Calu3 (cell line): ENCODE measurements at regions not wholly inside any gene's neighbourhood (a gene's known extent, or its start where the extent isn't known, plus 50 kb on each side); places are given as distances from the start of the nearest gene placed in this dataset.

Source experiments
- BruUV-seq: library from RNA; stranded (reverse); fragments of 400-500 nt; replicated peaks from 2 replicates; lab custom pipeline; 2021; lab: Mats Ljungman, UMichigan
- CTCF ChIA-PET: fragments of 300-600 bp; sonication (Branson Sonifier 250); formaldehyde crosslinking; loops from one replicate; lab custom pipeline; 2022; ENCODE audit warnings: antibody characterized with exemption; lab: Charles Lee
- DNase-seq: peaks from one replicate; pipeline ENCODE4 v3.0.0; 2022
- H3K27ac Mint-ChIP-seq: one replicate; pipeline ENCODE4 v1.8.0; 2022; ENCODE audit warnings: mixed read lengths; ENCODE audit not compliant: unreplicated experiment
- H3K27me3 Mint-ChIP-seq: one replicate; pipeline ENCODE4 v1.8.0; 2022; ENCODE audit warnings: mixed read lengths; ENCODE audit not compliant: unreplicated experiment
- H3K36me3 Mint-ChIP-seq: one replicate; pipeline ENCODE4 v1.8.0; 2022; ENCODE audit warnings: mild to moderate bottlenecking, moderate library complexity, mixed read lengths; ENCODE audit not compliant: insufficient read depth, unreplicated experiment
- H3K4me1 Mint-ChIP-seq: one replicate; pipeline ENCODE4 v1.8.0; 2022; ENCODE audit warnings: mild to moderate bottlenecking, low read depth, mixed read lengths; ENCODE audit not compliant: unreplicated experiment
- H3K4me3 Mint-ChIP-seq: one replicate; pipeline ENCODE4 v1.8.0; 2022; ENCODE audit warnings: mild to moderate bottlenecking, low read depth, moderate library complexity, mixed read lengths; ENCODE audit not compliant: unreplicated experiment
- H3K9me3 Mint-ChIP-seq: one replicate; pipeline ENCODE4 v1.8.0; 2022; ENCODE audit warnings: low read depth, mixed read lengths; ENCODE audit not compliant: unreplicated experiment
- CTCF ChIP-seq: fragments of 200-600 bp; IDR thresholded peaks from one replicate; pipeline ENCODE4 v1.8.0; 2022; ENCODE audit warnings: antibody characterized with exemption; ENCODE audit not compliant: unreplicated experiment
- intact Hi-C: fragments of 100-400 bp; cut with micrococcal nuclease; formaldehyde crosslinking; loops from one replicate; pipeline ENCODE4 v1.10.0; 2022; ENCODE audit not compliant: unreplicated experiment

GRCh38 chr22:49317369-49317768 is 510.3 kb downstream of the BRD1 start:
- peaks cover 15% of the 10 kb centered on the region for H3K27me3 Mint-ChIP-seq
- no peak for TF ChIP-seq CTCF

GRCh38 chr22:49312601-49313000 is 515.1 kb downstream of the BRD1 start:
- CTCF ChIA-PET, result no interaction called here
- Mint-ChIP-seq H3K4me1 (no peaks in the 10 kb centered on the region), H3K9me3 (peaks cover 3% of the 10 kb centered on the region), H3K4me3 (no peak overlapping the region), H3K27me3 (peaks cover 13% of the 10 kb centered on the region), H3K36me3 (no peaks in the 10 kb centered on the region), H3K27ac (no peak overlapping the region)
- no peak for DNase-seq
- intact Hi-C loops, result no loop called here
- TF ChIP-seq CTCF, result no peak
- no TSS peak for BruUV-seq

More at GRCh38 chr22:49317369-49317768, 510.3 kb downstream of the BRD1 start:
- no peak for DNase-seq
- no peaks in the 10 kb centered on the region for H3K9me3 Mint-ChIP-seq
- H3K4me3 Mint-ChIP-seq, result no peak overlapping the region
- CTCF ChIA-PET, result no interaction called here
- intact Hi-C loops, result no loop called here
- no peaks in the 10 kb centered on the region for H3K36me3 Mint-ChIP-seq
- H3K4me1 Mint-ChIP-seq, result no peaks in the 10 kb centered on the region
- no TSS peak for BruUV-seq
- H3K27ac Mint-ChIP-seq, result no peak overlapping the region

- Mint-ChIP-seq H3K27me3 (peaks cover 25% of the 10 kb centered on the region), H3K36me3 (no peaks in the 10 kb centered on the region), H3K9me3 (peaks cover 3% of the 10 kb centered on the region), H3K4me3 (no peak overlapping the region), H3K27ac (no peak overlapping the region), H3K4me1 (no peaks in the 10 kb centered on the region)
- intact Hi-C loops, result no loop called here
- DNase-seq, result no peak
- no TSS peak for BruUV-seq
- no peak for TF ChIP-seq CTCF
- CTCF ChIA-PET, result no interaction called here
Measured at GRCh38 chr22:49310354-49310753, 517.3 kb downstream of the BRD1 start.

- DNase-seq, result no peak
- Mint-ChIP-seq H3K36me3 (no peaks in the 10 kb centered on the region), H3K27ac (no peak overlapping the region), H3K4me1 (no peaks in the 10 kb centered on the region), H3K9me3 (peaks cover 3% of the 10 kb centered on the region), H3K4me3 (no peak overlapping the region), H3K27me3 (peaks cover 33% of the 10 kb centered on the region)
- intact Hi-C loops, result no loop called here
- CTCF ChIA-PET, result no interaction called here
- no TSS peak for BruUV-seq
- no peak for TF ChIP-seq CTCF
Measured at GRCh38 chr22:49308300-49308699, 519.4 kb downstream of the BRD1 start.
